MM.1S (cell line): ENCODE measurements at regions not wholly inside any gene's neighbourhood (a gene's known extent, or its start where the extent isn't known, plus 50 kb on each side); places are given as distances from the start of the nearest gene placed in this dataset.

ENCODE experiments used
- CTCF ChIP-seq: fragments of 300-600 bp; sonication (generic); IDR thresholded peaks from 2 replicates; pipeline ENCODE4 v1.5.1; 2016; ENCODE audit warnings: antibody characterized with exemption, low read length, mixed read lengths
- EZH2 ChIP-seq: fragments of 300-600 bp; sonication (generic); optimal IDR thresholded peaks from 2 replicates; pipeline ENCODE3; 2017; ENCODE audit warnings: low read depth, mild to moderate bottlenecking, antibody characterized with exemption, low read length, mixed read lengths
- EZH2phosphoT487 ChIP-seq: fragments of 300-600 bp; sonication (generic); IDR thresholded peaks from 2 replicates; pipeline ENCODE4 v1.6.1; 2018; ENCODE audit warnings: antibody characterized with exemption, low read length

- no peak for TF ChIP-seq CTCF
- no peak for TF ChIP-seq EZH2
- no peak for TF ChIP-seq EZH2phosphoT487
These were observed 189.0 kb upstream of the GRM3 start for GRCh38 chr7:86454753-86455152.
